H1 (cell line): ENCODE measurements at regions not wholly inside any gene's neighbourhood (a gene's known extent, or its start where the extent isn't known, plus 50 kb on each side); places are given as distances from the start of the nearest gene placed in this dataset.
A peak's percentile ranks its signal among the peaks of the same experiment; 100 is the strongest.

Experiments used
- CTCF ChIA-PET: fragments of 300-600 bp; sonication (Branson Sonifier 250); formaldehyde crosslinking; loops from one replicate; lab custom pipeline; 2021; ENCODE audit not compliant: partially characterized antibody; lab: Charles Lee
- POLR2A ChIA-PET: fragments of 300-600 bp; sonication (Branson Sonifier 250); formaldehyde crosslinking; loops from one replicate; lab custom pipeline; 2021; ENCODE audit warnings: inconsistent platforms; ENCODE audit not compliant: partially characterized antibody; lab: Charles Lee
- DNase-seq, 2 experiments: peaks; one replicate each; pipeline versions ENCODE4 v3.0.0 to v3.0.0-alpha.2; 2010 to 2022; ENCODE audit warnings: low spot score in 2 of 2, low read depth in 1 of 2, mixed read lengths in 1 of 2
- FAIRE-seq: peaks from 2 replicates; lab custom pipeline; 2011; peaks lifted over from hg19 to GRCh38; lab: Jason Lieb, UNC
- H2AFZ ChIP-seq: 2 replicates; pipeline ENCODE4 v1.8.1; 2012; ENCODE audit warnings: low read length, inconsistent platforms
- H2AK5ac ChIP-seq: 2 replicates; pipeline ENCODE4 v1.6.1; 2013; ENCODE audit warnings: low read depth, low read length
- H2BK120ac ChIP-seq: replicated peaks from 2 replicates; pipeline ENCODE3; 2013; ENCODE audit warnings: low read depth, low read length, inconsistent platforms
- H2BK12ac ChIP-seq: 2 replicates; pipeline ENCODE4 v1.6.1; 2013; ENCODE audit warnings: low read depth, low read length
- H2BK15ac ChIP-seq: 2 replicates; pipeline ENCODE4 v1.6.1; 2013; ENCODE audit warnings: low read length
- H2BK20ac ChIP-seq: 2 replicates; pipeline ENCODE4 v1.6.1; 2013; ENCODE audit warnings: low read length
- H2BK5ac ChIP-seq: 2 replicates; pipeline ENCODE4 v1.6.1; 2013; ENCODE audit warnings: low read depth, low read length
- H3K14ac ChIP-seq: 2 replicates; pipeline ENCODE4 v1.6.1; 2013; ENCODE audit warnings: inconsistent platforms; ENCODE audit not compliant: insufficient read length
- H3K18ac ChIP-seq: 2 replicates; pipeline ENCODE4 v1.6.1; 2013; ENCODE audit warnings: low read length; ENCODE audit errors: extremely low read depth
- H3K23ac ChIP-seq: 2 replicates; pipeline ENCODE4 v1.6.1; 2013; ENCODE audit warnings: inconsistent platforms; ENCODE audit not compliant: insufficient read length
- H3K23me2 ChIP-seq: 2 replicates; pipeline ENCODE4 v1.6.1; 2013; ENCODE audit warnings: low read depth, low read length
- H3K27ac ChIP-seq: 2 replicates; pipeline ENCODE4 v1.6.1; 2011; ENCODE audit warnings: low read depth, low read length, inconsistent platforms
- H3K27me3 ChIP-seq, 4 experiments: replicated peaks in 1 of 4; 1 replicate in 1 of 4; 2 replicates in 3 of 4; pipeline versions ENCODE4 v1.6.1 to v1.8.1; 2011 to 2013; ENCODE audit warnings: low read length in 3 of 4, mild to moderate bottlenecking in 3 of 4, inconsistent platforms in 2 of 4, mixed read lengths in 2 of 4, moderate library complexity in 1 of 4; ENCODE audit not compliant: control insufficient read depth in 3 of 4, insufficient read depth in 3 of 4; ENCODE audit errors: extremely low read depth in 1 of 4
- H3K36me3 ChIP-seq, 4 experiments: 2 replicates each; pipeline versions ENCODE4 v1.6.1 to v1.8.1; 2011 to 2013; ENCODE audit warnings: mild to moderate bottlenecking in 4 of 4, low read length in 3 of 4, moderate library complexity in 2 of 4, control low read depth in 1 of 4, inconsistent platforms in 1 of 4; ENCODE audit not compliant: insufficient read depth in 4 of 4, control insufficient read depth in 2 of 4
- H3K4ac ChIP-seq: replicated peaks from 2 replicates; pipeline ENCODE3; 2013; ENCODE audit warnings: low read length, low read depth, mixed read lengths, inconsistent platforms; ENCODE audit not compliant: insufficient read length
- H3K4me1 ChIP-seq, 4 experiments: replicated peaks in 1 of 4; 1 replicate in 1 of 4; 2 replicates in 3 of 4; pipeline versions ENCODE4 v1.6.1 to v1.8.1; 2011 to 2013; ENCODE audit warnings: low read length in 3 of 4, inconsistent platforms in 2 of 4, mixed read lengths in 1 of 4; ENCODE audit not compliant: insufficient read depth in 4 of 4, control insufficient read depth in 3 of 4
- H3K4me2 ChIP-seq, 2 experiments: 2 replicates each; pipeline versions ENCODE4 v1.6.1 to v1.8.1; 2011 to 2013; ENCODE audit warnings: low read depth in 2 of 2, low read length in 2 of 2, control low read depth in 1 of 2, inconsistent platforms in 1 of 2, mild to moderate bottlenecking in 1 of 2; ENCODE audit not compliant: insufficient read depth in 1 of 2
- H3K4me3 ChIP-seq, 4 experiments: fragments of 200-600, 300-600 bp in 1 of 4; sonication (generic), shearing (Covaris generic), sonication (Bioruptor Twin) in 1 of 4; 2 replicates each; pipeline versions ENCODE4 v1.5.1 to v1.8.1; 2011 to 2016; ENCODE audit warnings: low read length in 4 of 4, low read depth in 3 of 4, control low read depth in 2 of 4, inconsistent platforms in 2 of 4, mild to moderate bottlenecking in 2 of 4, mixed read lengths in 1 of 4, moderate library complexity in 1 of 4; ENCODE audit not compliant: insufficient read depth in 2 of 4; ENCODE audit errors: extremely low read depth in 1 of 4
- H3K56ac ChIP-seq: replicated peaks from 2 replicates; pipeline ENCODE3; 2013; ENCODE audit warnings: low read depth, mild to moderate bottlenecking, mixed read lengths, low read length, inconsistent platforms; ENCODE audit not compliant: insufficient read length
- H3K79me1 ChIP-seq: 2 replicates; pipeline ENCODE4 v1.6.1; 2013; ENCODE audit warnings: low read depth, low read length, control low read depth
- H3K79me2 ChIP-seq, 2 experiments: 2 replicates each; pipeline versions ENCODE4 v1.6.1 to v1.8.1; 2012 to 2013; ENCODE audit warnings: low read length in 2 of 2, mild to moderate bottlenecking in 2 of 2, inconsistent platforms in 1 of 2; ENCODE audit not compliant: insufficient read depth in 2 of 2, control insufficient read depth in 1 of 2
- H3K9ac ChIP-seq, 4 experiments: replicated peaks in 1 of 4; 1 replicate in 1 of 4; 2 replicates in 3 of 4; pipeline versions ENCODE4 v1.6.1 to v1.8.1; 2011 to 2013; ENCODE audit warnings: low read depth in 3 of 4, low read length in 3 of 4, control low read depth in 2 of 4, mild to moderate bottlenecking in 2 of 4, moderate library complexity in 2 of 4, inconsistent platforms in 1 of 4; ENCODE audit errors: extremely low read depth in 1 of 4
- H3K9me3 ChIP-seq, 2 experiments: 2 replicates each; pipeline versions ENCODE4 v1.6.1 to v1.8.1; 2012 to 2013; ENCODE audit warnings: mild to moderate bottlenecking in 2 of 2, moderate library complexity in 2 of 2, control low read depth in 1 of 2, inconsistent platforms in 1 of 2, low read depth in 1 of 2, low read length in 1 of 2, mixed read lengths in 1 of 2; ENCODE audit not compliant: insufficient read depth in 2 of 2
- H4K20me1 ChIP-seq, 2 experiments: replicated peaks in 1 of 2; 2 replicates each; pipeline versions ENCODE3 to v1.8.1; 2011 to 2013; ENCODE audit warnings: inconsistent platforms in 2 of 2, low read length in 2 of 2, mild to moderate bottlenecking in 1 of 2; ENCODE audit not compliant: insufficient read depth in 2 of 2, control insufficient read depth in 1 of 2
- H4K5ac ChIP-seq: 2 replicates; pipeline ENCODE4 v1.6.1; 2013; ENCODE audit warnings: low read length, low read depth, mixed read lengths, inconsistent platforms; ENCODE audit not compliant: insufficient read length
- H4K8ac ChIP-seq: 2 replicates; pipeline ENCODE4 v1.8.0; 2013; ENCODE audit warnings: mild to moderate bottlenecking, moderate library complexity, low read length, inconsistent platforms; ENCODE audit not compliant: insufficient read depth; ENCODE audit errors: extremely low read depth
- H4K91ac ChIP-seq: replicated peaks from 2 replicates; pipeline ENCODE3; 2013; ENCODE audit warnings: low read length, mixed read lengths, inconsistent platforms; ENCODE audit not compliant: insufficient read length
- CBX5 ChIP-seq: fragments of 300-800, 300-1000 bp; sonication (generic); IDR thresholded peaks from 2 replicates; pipeline ENCODE4 v1.7.1; 2016; ENCODE audit warnings: antibody characterized with exemption, low read length, low read depth
- EZH2 ChIP-seq: fragments of 200-600 bp; sonication (generic); IDR thresholded peaks from 2 replicates; pipeline ENCODE4 v1.7.1; 2012; ENCODE audit warnings: low read depth, mild to moderate bottlenecking, moderate library complexity, low read length, inconsistent platforms; ENCODE audit not compliant: severe bottlenecking
- FOSL1 ChIP-seq: IDR thresholded peaks from 2 replicates; pipeline ENCODE4 v1.6.1; 2011; ENCODE audit warnings: mild to moderate bottlenecking, low read depth, low read length, moderate library complexity; ENCODE audit not compliant: insufficient read depth
- NRF1 ChIP-seq: IDR thresholded peaks from 2 replicates; pipeline ENCODE4 v1.6.1; 2011; ENCODE audit warnings: mild to moderate bottlenecking, low read depth, low read length, improper control_type of control experiment
- POU5F1 ChIP-seq: IDR thresholded peaks from 2 replicates; pipeline ENCODE4 v1.6.1; 2011; ENCODE audit warnings: low read depth, mild to moderate bottlenecking, low read length, moderate library complexity
- whole genome bisulfite sequencing, 2 experiments: shearing (Covaris generic) in 1 of 2; methylation state at CpG; one replicate each; pipeline versions ENCODE4 v1.1.6 to v1.1.7; 2013 to 2015; ENCODE audit warnings: low lambda C conversion rate in 2 of 2, mixed read lengths in 2 of 2, inconsistent platforms in 1 of 2, low coverage in 1 of 2, missing lambda C conversion rate in 1 of 2; ENCODE audit not compliant: insufficient replicate concordance in 2 of 2, insufficient coverage in 1 of 2, insufficient read length in 1 of 2; ENCODE audit errors: extremely low coverage in 1 of 2, missing lambda C conversion rate in 1 of 2; 5-methylcytosine and 5-hydroxymethylcytosine counted together

GRCh38 chr3:154059833-154060232, 61.4 kb upstream of the ARHGEF26 start:
- Histone ChIP-seq H3K23ac (no peak overlapping the region), H3K14ac (no peak overlapping the region), H2BK120ac (no peak overlapping the region), H2BK5ac (no peak overlapping the region), H3K4me1 (peaks cover 2 to 14% (median 7%) of the 10 kb centered on the region in 4 experiments), H3K56ac (no peak overlapping the region), H3K23me2 (no peaks in the 10 kb centered on the region; the same call in 1 of the 2 replicates), H3K18ac (no peak overlapping the region), H4K8ac (no peak overlapping the region), H3K9ac (no peak overlapping the region), H3K79me1 (no peaks in the 10 kb centered on the region), H2AFZ (0 out of 2 replicates have a peak overlapping the region, but pooled peaks have one; percentile 48), H3K79me2 (no peaks in the 10 kb centered on the region), H2BK20ac (no peak overlapping the region; the same call in 1 of the 2 replicates), H2AK5ac (no peak overlapping the region), H2BK15ac (no peak overlapping the region), H3K9me3 (no peaks in the 10 kb centered on the region), H3K27ac (no peak overlapping the region), H3K4ac (no peak overlapping the region), H3K4me3 (no peak overlapping the region)
- TF ChIP-seq POU5F1 (no peak), FOSL1 (no peak), NRF1 (no peak), CBX5 (no peak), EZH2 (no peak)
- TF ChIP-seq, all 59 proteins: peak for 0
- Histone ChIP-seq H2BK12ac (peak overlapping the region; percentile 86), H3K27me3 (no peaks in the 10 kb centered on the region), H4K91ac (no peak overlapping the region), H3K36me3 (no peaks in the 10 kb centered on the region; a peak in 1 of 8 replicates), H4K20me1 (no peaks in the 10 kb centered on the region), H4K5ac (no peak overlapping the region), H3K4me2 (no peak overlapping the region)
- FAIRE-seq (no peak), DNase-seq (no peak)
- ChIA-PET POLR2A (no interaction called here), CTCF (interaction anchor here (1.3 to 1.4 kb wide), 2 partner anchors 11 to 18 kb away, joined by 5 to 6 read pairs; no protein-coding TSS in a partner anchor)
- 62% methylated on average over 6 of the region's 6 CpGs; no CpG with 5 or more reads in 1 of the 2 experiments for WGBS, 2 experiments
